CD4-positive, alpha-beta T cell (primary cell): ENCODE measurements at regions not wholly inside any gene's neighbourhood (a gene's known extent, or its start where the extent isn't known, plus 50 kb on each side); places are given as distances from the start of the nearest gene placed in this dataset.

Experiments
- ATAC-seq: fragments of 200-7000 bp; cut with Tn5 transposase; one replicate; pipeline ENCODE4 v1.10.0; 2022; ENCODE audit warnings: mild to moderate bottlenecking; ENCODE audit not compliant: poor library complexity
- CTCF ChIA-PET: fragments of 350-600 bp; sonication (Branson Sonifier 250); formaldehyde crosslinking; loops from one replicate; lab custom pipeline; 2021; ENCODE audit warnings: antibody characterized with exemption, inconsistent platforms; lab: Charles Lee
- POLR2A ChIA-PET: fragments of 350-600 bp; sonication (Branson Sonifier 250); formaldehyde crosslinking; loops from one replicate; lab custom pipeline; 2021; ENCODE audit warnings: antibody characterized with exemption, inconsistent platforms; lab: Charles Lee
- DNase-seq, 14 experiments: peaks; one replicate each; pipeline ENCODE4 v3.0.0-alpha.2; 2013 to 2020; ENCODE audit warnings: mixed read lengths in 2 of 14
- H3K27ac ChIP-seq, 2 donors: one replicate each; pipeline versions ENCODE4 v1.5.1 to v1.7.0; 2013; ENCODE audit warnings: low read length in 2 of 2, low read depth in 1 of 2, mild to moderate bottlenecking in 1 of 2
- H3K27me3 ChIP-seq, 2 experiments: 1 replicate in 1 of 2; 2 replicates in 1 of 2; pipeline versions ENCODE4 v1.6.1 to v1.7.0; 2013; ENCODE audit warnings: low read length in 2 of 2, control low read depth in 1 of 2, mild to moderate bottlenecking in 1 of 2, moderate library complexity in 1 of 2; ENCODE audit not compliant: insufficient read depth in 2 of 2, control insufficient read depth in 1 of 2
- H3K36me3 ChIP-seq: one replicate; pipeline ENCODE4 v1.6.1; 2013; ENCODE audit warnings: low read length, control low read depth; ENCODE audit not compliant: insufficient read depth
- H3K4me1 ChIP-seq: one replicate; pipeline ENCODE4 v1.6.1; 2013; ENCODE audit warnings: low read length, control low read depth; ENCODE audit not compliant: insufficient read depth
- H3K4me3 ChIP-seq: one replicate; pipeline ENCODE4 v1.5.1; 2013; ENCODE audit warnings: mild to moderate bottlenecking, low read length, moderate library complexity
- H3K9me3 ChIP-seq, 2 experiments: 1 replicate in 1 of 2; 2 replicates in 1 of 2; pipeline versions ENCODE4 v1.6.1 to v1.7.0; 2013; ENCODE audit warnings: low read length in 2 of 2, mild to moderate bottlenecking in 2 of 2, control low read depth in 1 of 2, moderate library complexity in 1 of 2; ENCODE audit not compliant: control insufficient read depth in 1 of 2, insufficient read depth in 1 of 2
- H3K27ac Mint-ChIP-seq: one replicate; pipeline ENCODE4 v1.8.0; 2020; ENCODE audit warnings: mixed read lengths
- H3K27me3 Mint-ChIP-seq: one replicate; pipeline ENCODE4 v1.8.0; 2021; ENCODE audit warnings: mixed read lengths
- H3K36me3 Mint-ChIP-seq: one replicate; pipeline ENCODE4 v1.8.0; 2021; ENCODE audit warnings: low read depth, mixed read lengths
- H3K4me1 Mint-ChIP-seq: one replicate; pipeline ENCODE4 v1.8.0; 2021; ENCODE audit warnings: low read depth, mixed read lengths
- H3K4me3 Mint-ChIP-seq: one replicate; pipeline ENCODE4 v1.8.0; 2020; ENCODE audit warnings: mild to moderate bottlenecking, mixed read lengths
- H3K9me3 Mint-ChIP-seq: one replicate; pipeline ENCODE4 v1.8.0; 2020; ENCODE audit warnings: mixed read lengths
- intact Hi-C, 2 experiments: fragments of 100-400 bp; cut with DNase I in 1 of 2; cut with micrococcal nuclease in 1 of 2; formaldehyde crosslinking; loops; one replicate each; pipeline versions ENCODE4 v1.15.1 to v1.9.0; 2023 to 2025; cut with DNase I, micrococcal nuclease
- TF ChIP-seq, protein P1 (sequence below): fragments of 200-600 bp; IDR thresholded peaks from one replicate; pipeline ENCODE4 v1.8.0; 2022; ENCODE audit warnings: antibody characterized with exemption, mild to moderate bottlenecking

DNA sequence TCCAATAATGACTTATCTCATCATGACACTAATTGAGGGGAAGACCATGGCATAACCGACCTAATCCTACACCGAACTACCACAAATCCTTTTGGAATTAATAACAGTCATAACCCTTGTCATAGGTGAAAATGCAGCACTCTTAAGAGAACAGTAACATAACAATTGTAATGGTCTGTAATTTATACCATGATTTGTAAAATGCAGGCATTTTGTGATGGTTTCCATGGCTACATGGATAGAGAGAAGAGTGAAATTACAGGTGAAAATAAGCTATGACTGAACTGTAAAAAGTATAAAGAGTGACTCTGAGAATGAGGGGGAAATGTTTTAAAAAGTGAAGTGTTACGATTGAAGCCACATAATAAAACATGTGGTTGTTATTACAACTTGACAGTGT lies 494.1 kb upstream of the SLC39A10 start:
- DNase-seq (no peak), ATAC-seq (no peak)
- Mint-ChIP-seq H3K4me3 (no peak overlapping the region), H3K9me3 (no peaks in the 10 kb centered on the region), H3K27ac (no peak overlapping the region), H3K36me3 (no peaks in the 10 kb centered on the region), H3K4me1 (no peaks in the 10 kb centered on the region), H3K27me3 (no peaks in the 10 kb centered on the region)
- CTCF ChIA-PET = no interaction called here
- TF ChIP-seq, protein P1, sequence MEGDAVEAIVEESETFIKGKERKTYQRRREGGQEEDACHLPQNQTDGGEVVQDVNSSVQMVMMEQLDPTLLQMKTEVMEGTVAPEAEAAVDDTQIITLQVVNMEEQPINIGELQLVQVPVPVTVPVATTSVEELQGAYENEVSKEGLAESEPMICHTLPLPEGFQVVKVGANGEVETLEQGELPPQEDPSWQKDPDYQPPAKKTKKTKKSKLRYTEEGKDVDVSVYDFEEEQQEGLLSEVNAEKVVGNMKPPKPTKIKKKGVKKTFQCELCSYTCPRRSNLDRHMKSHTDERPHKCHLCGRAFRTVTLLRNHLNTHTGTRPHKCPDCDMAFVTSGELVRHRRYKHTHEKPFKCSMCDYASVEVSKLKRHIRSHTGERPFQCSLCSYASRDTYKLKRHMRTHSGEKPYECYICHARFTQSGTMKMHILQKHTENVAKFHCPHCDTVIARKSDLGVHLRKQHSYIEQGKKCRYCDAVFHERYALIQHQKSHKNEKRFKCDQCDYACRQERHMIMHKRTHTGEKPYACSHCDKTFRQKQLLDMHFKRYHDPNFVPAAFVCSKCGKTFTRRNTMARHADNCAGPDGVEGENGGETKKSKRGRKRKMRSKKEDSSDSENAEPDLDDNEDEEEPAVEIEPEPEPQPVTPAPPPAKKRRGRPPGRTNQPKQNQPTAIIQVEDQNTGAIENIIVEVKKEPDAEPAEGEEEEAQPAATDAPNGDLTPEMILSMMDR = no peak
- Histone ChIP-seq H3K9me3 (no peaks in the 10 kb centered on the region), H3K4me1 (no peaks in the 10 kb centered on the region), H3K27me3 (no peaks in the 10 kb centered on the region), H3K27ac (no peak overlapping the region), H3K4me3 (no peak overlapping the region), H3K36me3 (no peaks in the 10 kb centered on the region)
- POLR2A ChIA-PET = no interaction called here
- intact Hi-C loops = no loop called here

DNA sequence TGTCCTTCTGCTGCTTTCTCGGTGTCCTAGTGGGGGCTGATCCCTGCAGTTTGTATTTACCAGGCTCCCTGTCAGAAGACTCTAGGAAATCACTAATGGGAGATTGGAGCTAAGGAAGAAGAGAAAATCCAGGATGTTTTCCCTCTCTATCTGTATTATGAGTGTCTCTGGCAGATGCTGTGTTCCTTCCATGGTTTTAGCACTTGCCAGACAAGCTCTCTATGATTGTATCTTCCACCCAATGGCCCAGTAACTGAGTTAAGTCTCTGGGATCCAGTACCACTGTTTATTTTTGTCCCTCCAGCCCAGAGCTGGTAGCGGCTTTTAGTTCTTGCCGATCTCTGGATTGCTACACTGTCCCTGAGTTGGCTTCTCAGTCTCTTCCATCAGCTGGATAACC lies 494.8 kb upstream of the SLC39A10 start:
- DNase-seq = no peak
- Mint-ChIP-seq H3K9me3 (no peaks in the 10 kb centered on the region), H3K27me3 (no peaks in the 10 kb centered on the region), H3K36me3 (no peaks in the 10 kb centered on the region), H3K27ac (no peak overlapping the region), H3K4me1 (no peaks in the 10 kb centered on the region), H3K4me3 (no peak overlapping the region)
- TF ChIP-seq, protein P1 = no peak
- Histone ChIP-seq H3K27ac (no peak overlapping the region), H3K9me3 (no peaks in the 10 kb centered on the region), H3K36me3 (no peaks in the 10 kb centered on the region), H3K4me1 (no peaks in the 10 kb centered on the region), H3K27me3 (no peaks in the 10 kb centered on the region), H3K4me3 (no peak overlapping the region)
- intact Hi-C loops = no loop called here
- ATAC-seq = no peak
- POLR2A ChIA-PET = no interaction called here
- CTCF ChIA-PET = no interaction called here

DNA sequence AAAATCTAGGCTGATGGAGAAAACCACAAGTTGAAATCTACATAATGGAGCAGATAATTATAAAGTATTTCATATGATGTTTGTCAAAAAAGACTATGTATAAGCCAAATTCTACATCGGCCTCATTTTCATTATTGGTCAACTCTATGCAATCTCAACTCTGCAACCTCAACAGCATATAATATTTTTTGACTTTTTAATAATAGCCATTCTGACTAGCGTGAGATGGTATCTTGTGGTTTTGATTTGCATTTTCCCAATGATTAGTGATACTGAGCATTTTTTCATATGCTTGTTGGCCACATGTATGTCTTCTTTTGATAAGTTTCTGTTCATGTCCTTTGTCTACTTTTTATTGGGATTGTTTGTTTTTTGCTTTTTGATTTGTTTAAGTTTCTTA lies 496.1 kb upstream of the SLC39A10 start:
- Histone ChIP-seq H3K4me1 (no peaks in the 10 kb centered on the region), H3K9me3 (no peaks in the 10 kb centered on the region), H3K4me3 (no peak overlapping the region), H3K27ac (no peak overlapping the region), H3K27me3 (no peaks in the 10 kb centered on the region), H3K36me3 (no peaks in the 10 kb centered on the region)
- DNase-seq = no peak
- Mint-ChIP-seq H3K27ac (no peak overlapping the region), H3K36me3 (no peaks in the 10 kb centered on the region), H3K4me3 (no peak overlapping the region), H3K4me1 (no peaks in the 10 kb centered on the region), H3K27me3 (no peaks in the 10 kb centered on the region), H3K9me3 (no peaks in the 10 kb centered on the region)
- TF ChIP-seq, protein P1 = no peak
- ATAC-seq = no peak
- CTCF ChIA-PET = no interaction called here
- intact Hi-C loops = no loop called here
- POLR2A ChIA-PET = no interaction called here
